ENCODE measurements at regions not wholly inside any gene's neighbourhood (a gene's known extent, or its start where the extent isn't known, plus 50 kb on each side); places are given as distances from the start of the nearest gene placed in this dataset.

- Histone ChIP-seq H2AFZ (ENCODE audit: low read length) (no peak overlapping the region), H3K27ac (ENCODE audit: low read length) (no peak overlapping the region), H3F3A (ENCODE audit: low read length, unreplicated experiment) (no peaks in the 10 kb centered on the region), H3K27me3 (ENCODE audit: low read length) (no peaks in the 10 kb centered on the region), H3K4me1 (ENCODE audit: insufficient read depth, low read length) (peaks cover 5% of the 10 kb centered on the region), H3K9ac (ENCODE audit: low read length) (no peak overlapping the region), H3K79me2 (ENCODE audit: low read length) (no peaks in the 10 kb centered on the region), H3K4me2 (ENCODE audit: low read length) (no peak overlapping the region), H3K9me2 (replicated peaks; ENCODE audit: low read length) (no peaks in the 10 kb centered on the region), H3K9me3 (ENCODE audit: low read length) (no peaks in the 10 kb centered on the region), H3K36me3 (ENCODE audit: low read depth, low read length) (no peaks in the 10 kb centered on the region), H3K4me3 (ENCODE audit: low read length) (no peak overlapping the region), H4K20me1 (ENCODE audit: low read length) (no peaks in the 10 kb centered on the region)
- POLR2A ChIA-PET (ENCODE audit: unreplicated experiment) = no interaction called here
- CTCF ChIA-PET = no interaction called here
- no peak for TF ChIP-seq EZH2 (IDR thresholded peaks at IDR 0.05; ENCODE audit: low read length, unreplicated experiment)
- TF ChIP-seq EZH2phosphoT487 (IDR thresholded peaks at IDR 0.05; ENCODE audit: borderline replicate concordance, low read length) = no peak
- TF ChIP-seq CTCF (conservative IDR thresholded peaks at IDR 0.05; ENCODE audit: low read depth, low read length) = no peak
- ATAC-seq (no peak), DNase-seq (no peak)
- no TSS peak for BruUV-seq (replicated peaks)
- intact Hi-C loops (cut with micrococcal nuclease) = no loop called here
Measured at GRCh38 chr13:73215823-73216222, 157.0 kb downstream of the KLF5 start.

DNA sequence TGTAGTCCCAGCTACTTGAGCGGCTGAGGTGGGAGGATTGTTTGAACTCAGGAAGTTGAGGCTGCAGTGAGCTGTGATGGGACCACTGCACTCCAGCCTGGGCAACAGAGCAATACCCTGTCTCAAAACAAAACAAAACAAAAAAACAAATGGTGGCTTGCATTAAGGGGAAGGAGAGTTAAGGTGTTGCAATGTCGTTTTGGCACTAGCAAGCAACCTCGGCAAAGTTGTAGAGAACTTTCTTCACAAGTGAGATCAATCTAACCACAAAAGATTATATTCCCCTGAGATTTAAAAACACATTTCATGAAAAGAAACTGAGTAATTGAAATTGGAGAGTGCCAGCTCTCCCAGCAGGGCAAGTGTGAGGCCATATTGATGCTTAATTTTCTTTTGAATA lies 153.7 kb downstream of the KLF5 start:
- POLR2A ChIA-PET (ENCODE audit: unreplicated experiment) = no interaction called here
- no peak for DNase-seq
- H3K4me1 ChIP-seq (ENCODE audit: insufficient read depth, low read length) = peaks cover 19% of the 10 kb centered on the region

GRCh38 chr13:73210218-73210883 lies 151.5 kb downstream of the KLF5 start:
- H3F3A ChIP-seq (ENCODE audit: low read length, unreplicated experiment) = no peaks in the 10 kb centered on the region
- no TSS peak for BruUV-seq (replicated peaks)
- intact Hi-C loops (cut with micrococcal nuclease) = no loop called here
- H3K79me2 ChIP-seq (ENCODE audit: low read length) = no peaks in the 10 kb centered on the region
- no peaks in the 10 kb centered on the region for H3K9me3 ChIP-seq (ENCODE audit: low read length)
- peak; percentile 69 for DNase-seq
- POLR2A ChIA-PET (ENCODE audit: unreplicated experiment) = interaction anchor here (0.6 kb wide), 1 partner anchor 128 kb away, joined by 4 read pairs; no protein-coding TSS in a partner anchor
- peak overlapping the region; percentile 61 for H3K4me2 ChIP-seq (ENCODE audit: low read length)
- H3K9me2 ChIP-seq (replicated peaks; ENCODE audit: low read length) = no peaks in the 10 kb centered on the region
- H3K4me3 ChIP-seq (ENCODE audit: low read length) = 0 out of 2 replicates have a peak overlapping the region, but pooled peaks have one; percentile 11
- peak; percentile 83 for ATAC-seq
- H3K4me1 ChIP-seq (ENCODE audit: insufficient read depth, low read length) = peaks cover 19% of the 10 kb centered on the region
- no peak overlapping the region for H3K9ac ChIP-seq (ENCODE audit: low read length)
- no peaks in the 10 kb centered on the region for H3K36me3 ChIP-seq (ENCODE audit: low read depth, low read length)
- H3K27me3 ChIP-seq (ENCODE audit: low read length) = no peaks in the 10 kb centered on the region
- TF ChIP-seq CTCF (conservative IDR thresholded peaks at IDR 0.05; ENCODE audit: low read depth, low read length) = no peak
- TF ChIP-seq EZH2 (IDR thresholded peaks at IDR 0.05; ENCODE audit: low read length, unreplicated experiment) = no peak
- no peak for TF ChIP-seq EZH2phosphoT487 (IDR thresholded peaks at IDR 0.05; ENCODE audit: borderline replicate concordance, low read length)
- no peaks in the 10 kb centered on the region for H4K20me1 ChIP-seq (ENCODE audit: low read length)
- peak overlapping the region; percentile 72 for H3K27ac ChIP-seq (ENCODE audit: low read length)
- peak overlapping the region; percentile 80 for H2AFZ ChIP-seq (ENCODE audit: low read length)
- CTCF ChIA-PET = no interaction called here

More for the DNA sequence above, 153.7 kb downstream of the KLF5 start:
- Histone ChIP-seq H3K9me3 (ENCODE audit: low read length) (no peaks in the 10 kb centered on the region), H3K27ac (ENCODE audit: low read length) (no peak overlapping the region), H3K79me2 (ENCODE audit: low read length) (no peaks in the 10 kb centered on the region), H3K4me2 (ENCODE audit: low read length) (no peak overlapping the region), H2AFZ (ENCODE audit: low read length) (no peak overlapping the region), H3K36me3 (ENCODE audit: low read depth, low read length) (no peaks in the 10 kb centered on the region), H3F3A (ENCODE audit: low read length, unreplicated experiment) (no peaks in the 10 kb centered on the region), H3K9me2 (replicated peaks; ENCODE audit: low read length) (no peaks in the 10 kb centered on the region), H3K9ac (ENCODE audit: low read length) (no peak overlapping the region), H4K20me1 (ENCODE audit: low read length) (no peaks in the 10 kb centered on the region), H3K27me3 (ENCODE audit: low read length) (no peaks in the 10 kb centered on the region), H3K4me3 (ENCODE audit: low read length) (no peak overlapping the region)
- ATAC-seq = no peak
- no TSS peak for BruUV-seq (replicated peaks)
- no peak for TF ChIP-seq EZH2phosphoT487 (IDR thresholded peaks at IDR 0.05; ENCODE audit: borderline replicate concordance, low read length)
- no peak for TF ChIP-seq EZH2 (IDR thresholded peaks at IDR 0.05; ENCODE audit: low read length, unreplicated experiment)
- intact Hi-C loops (cut with micrococcal nuclease) = no loop called here
- CTCF ChIA-PET = no interaction called here

Data from PC-3 (cell line).